ENCODE measurements at regions not wholly inside any gene's neighbourhood (a gene's known extent, or its start where the extent isn't known, plus 50 kb on each side); places are given as distances from the start of the nearest gene placed in this dataset.

GRCh38 chr9:19597176-19597575 is 188.4 kb downstream of the ACER2 start:
- intact Hi-C loops (cut with DNase I, micrococcal nuclease): no loop called here
- ATAC-seq: no peak
- no peaks in the 10 kb centered on the region for H3K4me1 ChIP-seq (ENCODE audit: low read depth)
- H3K36me3 ChIP-seq (ENCODE audit: low read depth): no peaks in the 10 kb centered on the region
- no peak overlapping the region for H3K4me3 ChIP-seq
- H3K9me3 ChIP-seq: no peaks in the 10 kb centered on the region
- DNase-seq: no peak
- no peak for TF ChIP-seq CTCF (IDR thresholded peaks at IDR 0.05)

GRCh38 chr9:19595003-19595402 is 186.2 kb downstream of the ACER2 start:
- H3K4me1 ChIP-seq (ENCODE audit: low read depth): no peaks in the 10 kb centered on the region
- no peaks in the 10 kb centered on the region for H3K36me3 ChIP-seq (ENCODE audit: low read depth)
- DNase-seq (no peak), ATAC-seq (no peak)
- no peak for TF ChIP-seq CTCF (IDR thresholded peaks at IDR 0.05)
- intact Hi-C loops (cut with DNase I, micrococcal nuclease): no loop called here
- no peak overlapping the region for H3K4me3 ChIP-seq
- H3K9me3 ChIP-seq: no peaks in the 10 kb centered on the region

GRCh38 chr9:19587678-19588077 is 178.9 kb downstream of the ACER2 start:
- no peak for TF ChIP-seq CTCF (IDR thresholded peaks at IDR 0.05)
- Histone ChIP-seq H3K4me1 (ENCODE audit: low read depth) (no peaks in the 10 kb centered on the region), H3K4me3 (no peak overlapping the region), H3K36me3 (ENCODE audit: low read depth) (no peaks in the 10 kb centered on the region), H3K9me3 (no peaks in the 10 kb centered on the region)
- intact Hi-C loops (cut with DNase I, micrococcal nuclease): no loop called here
- DNase-seq (no peak), ATAC-seq (no peak)

GRCh38 chr9:19583890-19584289 is 175.1 kb downstream of the ACER2 start:
- Histone ChIP-seq H3K36me3 (ENCODE audit: low read depth) (no peaks in the 10 kb centered on the region), H3K4me3 (no peak overlapping the region), H3K4me1 (ENCODE audit: low read depth) (no peaks in the 10 kb centered on the region), H3K9me3 (no peaks in the 10 kb centered on the region)
- ATAC-seq (no peak), DNase-seq (no peak)
- intact Hi-C loops (cut with DNase I, micrococcal nuclease): no loop called here
- no peak for TF ChIP-seq CTCF (IDR thresholded peaks at IDR 0.05)

- intact Hi-C loops (cut with DNase I, micrococcal nuclease): no loop called here
- no peak for TF ChIP-seq CTCF (IDR thresholded peaks at IDR 0.05)
- H3K4me3 ChIP-seq: no peak overlapping the region
- no peaks in the 10 kb centered on the region for H3K9me3 ChIP-seq
- DNase-seq: no peak
- no peaks in the 10 kb centered on the region for H3K4me1 ChIP-seq (ENCODE audit: low read depth)
- H3K36me3 ChIP-seq (ENCODE audit: low read depth): no peaks in the 10 kb centered on the region
- ATAC-seq: no peak
These were observed 168.6 kb downstream of the ACER2 start for GRCh38 chr9:19577411-19577810.

- DNase-seq (no peak), ATAC-seq (no peak)
- H3K36me3 ChIP-seq (ENCODE audit: low read depth): no peaks in the 10 kb centered on the region
- no peak overlapping the region for H3K4me3 ChIP-seq
- H3K9me3 ChIP-seq: no peaks in the 10 kb centered on the region
- no peaks in the 10 kb centered on the region for H3K4me1 ChIP-seq (ENCODE audit: low read depth)
- intact Hi-C loops (cut with DNase I, micrococcal nuclease): no loop called here
- TF ChIP-seq CTCF (IDR thresholded peaks at IDR 0.05): no peak
These were observed 160.1 kb downstream of the ACER2 start for GRCh38 chr9:19568946-19569345.

Measured in mucosa of descending colon (tissue), 3 donors.